ENCODE measurements at regions not wholly inside any gene's neighbourhood (a gene's known extent, or its start where the extent isn't known, plus 50 kb on each side); places are given as distances from the start of the nearest gene placed in this dataset.

DNA sequence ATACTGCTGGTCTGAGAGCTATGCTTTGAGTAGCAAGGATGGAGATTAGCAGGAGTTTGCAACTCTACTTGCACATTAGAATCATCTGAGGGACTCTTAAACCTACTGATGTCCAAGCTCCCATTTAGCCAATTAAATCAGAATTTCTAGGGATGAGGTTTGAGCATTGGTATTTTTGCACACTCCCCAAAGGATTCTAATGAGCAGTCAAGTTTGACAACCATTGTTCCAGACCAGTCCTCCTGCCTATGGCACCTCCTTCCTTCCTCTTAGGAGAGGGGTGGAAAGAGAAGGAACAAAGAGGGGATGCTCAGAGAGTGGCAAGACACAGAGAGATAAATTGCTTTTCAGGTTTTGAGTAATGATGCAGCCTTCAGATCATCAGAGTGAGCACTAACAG is 275.5 kb upstream of the ROPN1 start:
- no peak for DNase-seq (ENCODE audit: unreplicated experiment)
- no TSS peak for BruUV-seq (replicated peaks)
- ChIA-PET CTCF (interaction anchor here (0.6 kb wide), 1 partner anchor 490 kb away, joined by 3 read pairs; no protein-coding TSS in a partner anchor), POLR2A (interaction anchor here (1.2 kb wide), 1 partner anchor 10 kb away, joined by 3 read pairs; no protein-coding TSS in a partner anchor)
- H3K36me3 Mint-ChIP-seq (ENCODE audit: insufficient read depth, unreplicated experiment), result no peaks in the 10 kb centered on the region
- no peak overlapping the region for H3K27ac Mint-ChIP-seq (ENCODE audit: low read depth, unreplicated experiment)
- TF ChIP-seq, protein P1, sequence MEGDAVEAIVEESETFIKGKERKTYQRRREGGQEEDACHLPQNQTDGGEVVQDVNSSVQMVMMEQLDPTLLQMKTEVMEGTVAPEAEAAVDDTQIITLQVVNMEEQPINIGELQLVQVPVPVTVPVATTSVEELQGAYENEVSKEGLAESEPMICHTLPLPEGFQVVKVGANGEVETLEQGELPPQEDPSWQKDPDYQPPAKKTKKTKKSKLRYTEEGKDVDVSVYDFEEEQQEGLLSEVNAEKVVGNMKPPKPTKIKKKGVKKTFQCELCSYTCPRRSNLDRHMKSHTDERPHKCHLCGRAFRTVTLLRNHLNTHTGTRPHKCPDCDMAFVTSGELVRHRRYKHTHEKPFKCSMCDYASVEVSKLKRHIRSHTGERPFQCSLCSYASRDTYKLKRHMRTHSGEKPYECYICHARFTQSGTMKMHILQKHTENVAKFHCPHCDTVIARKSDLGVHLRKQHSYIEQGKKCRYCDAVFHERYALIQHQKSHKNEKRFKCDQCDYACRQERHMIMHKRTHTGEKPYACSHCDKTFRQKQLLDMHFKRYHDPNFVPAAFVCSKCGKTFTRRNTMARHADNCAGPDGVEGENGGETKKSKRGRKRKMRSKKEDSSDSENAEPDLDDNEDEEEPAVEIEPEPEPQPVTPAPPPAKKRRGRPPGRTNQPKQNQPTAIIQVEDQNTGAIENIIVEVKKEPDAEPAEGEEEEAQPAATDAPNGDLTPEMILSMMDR (IDR thresholded peaks at IDR 0.05; ENCODE audit: unreplicated experiment), result no peak
- H3K27me3 Mint-ChIP-seq (ENCODE audit: insufficient read depth, unreplicated experiment), result no peaks in the 10 kb centered on the region
- H3K9me3 Mint-ChIP-seq (ENCODE audit: unreplicated experiment), result no peaks in the 10 kb centered on the region
- intact Hi-C loops (cut with micrococcal nuclease), result no loop called here
- no peak overlapping the region for H3K4me3 Mint-ChIP-seq (ENCODE audit: unreplicated experiment)
- H3K4me1 Mint-ChIP-seq (ENCODE audit: insufficient read depth, unreplicated experiment), result peaks cover 9% of the 10 kb centered on the region

DNA sequence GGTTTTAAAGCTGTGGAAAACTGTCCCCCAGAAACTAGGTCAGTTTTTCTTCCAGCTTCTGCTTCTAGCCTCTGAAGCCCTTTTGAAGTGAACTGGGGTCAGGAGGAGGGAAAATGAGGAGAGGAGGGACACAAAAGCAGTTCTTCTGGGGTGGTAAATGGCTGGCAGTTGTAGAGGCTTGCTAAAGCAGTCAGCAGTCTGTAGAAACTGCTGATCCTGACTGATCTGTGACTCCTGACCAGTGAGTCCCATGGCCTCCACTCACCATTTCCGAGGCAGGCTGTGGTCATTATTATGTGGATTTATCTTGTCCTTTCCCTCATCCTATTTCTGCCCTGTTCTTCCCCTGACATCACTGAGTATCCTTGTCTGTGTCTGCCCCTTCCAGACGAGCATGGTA is 276.4 kb upstream of the ROPN1 start:
- intact Hi-C loops (cut with micrococcal nuclease), result no loop called here
- H3K4me1 Mint-ChIP-seq (ENCODE audit: insufficient read depth, unreplicated experiment), result peaks cover 8% of the 10 kb centered on the region
- H3K27ac Mint-ChIP-seq (ENCODE audit: low read depth, unreplicated experiment), result no peak overlapping the region
- BruUV-seq (replicated peaks), result no TSS peak
- POLR2A ChIA-PET, result no interaction called here
- H3K36me3 Mint-ChIP-seq (ENCODE audit: insufficient read depth, unreplicated experiment), result no peaks in the 10 kb centered on the region
- no peaks in the 10 kb centered on the region for H3K27me3 Mint-ChIP-seq (ENCODE audit: insufficient read depth, unreplicated experiment)
- TF ChIP-seq, protein P1 (IDR thresholded peaks at IDR 0.05; ENCODE audit: unreplicated experiment), result no peak
- CTCF ChIA-PET, result interaction anchor here (0.6 kb wide), 1 partner anchor 87 kb away, joined by 3 read pairs; no protein-coding TSS in a partner anchor
- H3K4me3 Mint-ChIP-seq (ENCODE audit: unreplicated experiment), result no peak overlapping the region
- H3K9me3 Mint-ChIP-seq (ENCODE audit: unreplicated experiment), result no peaks in the 10 kb centered on the region
- DNase-seq (ENCODE audit: unreplicated experiment), result no peak

DNA sequence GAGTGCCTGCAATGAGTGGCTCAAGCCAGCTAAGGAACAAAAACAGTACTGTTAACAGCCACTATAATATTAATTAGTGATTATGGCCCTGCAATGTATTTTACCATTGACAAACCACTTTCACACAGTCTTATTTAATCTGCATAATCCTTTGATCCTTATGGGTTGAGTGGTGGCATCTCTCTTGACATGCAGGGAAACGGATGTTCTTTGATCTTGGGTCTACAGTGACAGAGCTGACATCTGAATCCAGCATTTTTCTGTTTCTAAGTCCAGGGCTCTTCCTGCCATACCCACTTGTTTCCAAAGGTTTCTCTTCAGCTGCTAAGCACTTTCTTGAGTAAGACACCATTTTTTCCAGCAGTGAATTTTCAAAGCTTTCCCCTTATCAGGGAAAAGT is 277.7 kb upstream of the ROPN1 start:
- DNase-seq (ENCODE audit: unreplicated experiment), result no peak
- no peak overlapping the region for H3K4me3 Mint-ChIP-seq (ENCODE audit: unreplicated experiment)
- no peaks in the 10 kb centered on the region for H3K27me3 Mint-ChIP-seq (ENCODE audit: insufficient read depth, unreplicated experiment)
- ChIA-PET POLR2A (interaction anchor here (0.6 kb wide), 1 partner anchor 111 kb away, joined by 3 read pairs; no protein-coding TSS in a partner anchor), CTCF (interaction anchor here (0.9 kb wide), 1 partner anchor 291 kb away, joined by 3 read pairs; no protein-coding TSS in a partner anchor)
- TF ChIP-seq, protein P1 (IDR thresholded peaks at IDR 0.05; ENCODE audit: unreplicated experiment), result no peak
- H3K4me1 Mint-ChIP-seq (ENCODE audit: insufficient read depth, unreplicated experiment), result peaks cover 8% of the 10 kb centered on the region
- no peak overlapping the region for H3K27ac Mint-ChIP-seq (ENCODE audit: low read depth, unreplicated experiment)
- intact Hi-C loops (cut with micrococcal nuclease), result no loop called here
- no TSS peak for BruUV-seq (replicated peaks)
- no peaks in the 10 kb centered on the region for H3K36me3 Mint-ChIP-seq (ENCODE audit: insufficient read depth, unreplicated experiment)
- no peaks in the 10 kb centered on the region for H3K9me3 Mint-ChIP-seq (ENCODE audit: unreplicated experiment)

DNA sequence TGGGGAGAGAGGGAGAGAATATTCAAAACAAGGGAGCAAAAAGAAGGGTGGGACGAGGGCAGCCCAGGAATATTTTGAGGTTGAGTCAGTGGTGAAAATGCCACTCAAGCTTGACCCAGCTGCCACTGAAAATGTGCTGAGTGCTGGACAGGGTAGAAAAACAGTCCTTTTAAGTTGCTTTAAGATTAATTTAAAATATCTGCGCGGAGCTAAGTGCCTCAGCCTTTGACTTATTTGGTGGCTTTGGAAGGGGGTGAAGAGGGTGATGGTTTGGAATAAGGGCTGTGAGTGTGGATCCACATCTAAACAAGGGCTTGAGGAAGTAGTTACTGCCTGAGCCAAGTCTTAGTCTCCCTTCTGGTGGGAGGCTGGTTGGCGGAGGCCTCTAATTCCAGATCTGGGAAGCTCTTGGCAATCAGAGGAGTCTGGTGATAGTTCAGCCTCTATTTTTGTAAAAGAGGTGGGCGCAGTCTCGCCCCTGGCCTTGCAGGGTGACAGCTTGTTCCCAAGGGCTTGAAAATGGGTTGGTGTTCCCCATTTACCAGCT is 280.8 kb upstream of the ROPN1 start:
- no peaks in the 10 kb centered on the region for H3K27me3 Mint-ChIP-seq (ENCODE audit: insufficient read depth, unreplicated experiment)
- TF ChIP-seq, protein P1 (IDR thresholded peaks at IDR 0.05; ENCODE audit: unreplicated experiment), result no peak
- ChIA-PET CTCF (interaction anchor here (0.7 kb wide), 1 partner anchor 287 kb away, joined by 3 read pairs; no protein-coding TSS in a partner anchor), POLR2A (no interaction called here)
- intact Hi-C loops (cut with micrococcal nuclease), result no loop called here
- no TSS peak for BruUV-seq (replicated peaks)
- no peak for DNase-seq (ENCODE audit: unreplicated experiment)
- no peak overlapping the region for H3K4me3 Mint-ChIP-seq (ENCODE audit: unreplicated experiment)
- H3K27ac Mint-ChIP-seq (ENCODE audit: low read depth, unreplicated experiment), result no peak overlapping the region
- no peaks in the 10 kb centered on the region for H3K36me3 Mint-ChIP-seq (ENCODE audit: insufficient read depth, unreplicated experiment)
- peaks cover 14% of the 10 kb centered on the region for H3K4me1 Mint-ChIP-seq (ENCODE audit: insufficient read depth, unreplicated experiment)
- H3K9me3 Mint-ChIP-seq (ENCODE audit: unreplicated experiment), result no peaks in the 10 kb centered on the region

All from MCF 10A (cell line).